Testis (tissue), 2 donors: ENCODE measurements at regions not wholly inside any gene's neighbourhood (a gene's known extent, or its start where the extent isn't known, plus 50 kb on each side); places are given as distances from the start of the nearest gene placed in this dataset.
A peak's percentile ranks its signal among the peaks of the same experiment; 100 is the strongest.
"Not testable (repeated sequence)": the region's sequence is repeated elsewhere in the genome, so short reads cannot be mapped to it uniquely, and the experiment has no call there.

ENCODE experiments used
- DNase-seq: peaks from one replicate; pipeline ENCODE4 v3.0.0-alpha.2; 2019
- H3K27ac ChIP-seq, 2 donors: fragments of 200-600 bp; sonication (generic); one replicate each; pipeline ENCODE4 v1.5.1; 2019
- H3K27me3 ChIP-seq: fragments of 200-600 bp; sonication (generic); one replicate; pipeline ENCODE4 v1.5.1; 2019
- H3K36me3 ChIP-seq: fragments of 200-600 bp; sonication (generic); one replicate; pipeline ENCODE4 v1.5.1; 2017; ENCODE audit warnings: low read depth; ENCODE audit errors: missing control alignments
- H3K4me1 ChIP-seq: fragments of 200-600 bp; sonication (generic); one replicate; pipeline ENCODE4 v1.5.1; 2019
- H3K4me3 ChIP-seq, 2 donors: fragments of 200-600 bp; sonication (generic); one replicate each; pipeline ENCODE4 v1.5.1; 2017 to 2019
- H3K9me3 ChIP-seq: fragments of 200-600 bp; sonication (generic); one replicate; pipeline ENCODE4 v1.5.1; 2017
- CTCF ChIP-seq, 3 experiments: fragments of 450-650 bp in 2 of 3; fragments of 200-600 bp in 1 of 3; sonication (generic) in 1 of 3; IDR thresholded peaks; one replicate each; pipeline ENCODE4 v1.5.1; 2016 to 2019; ENCODE audit warnings: antibody characterized with exemption in 3 of 3, mild to moderate bottlenecking in 2 of 3, moderate library complexity in 1 of 3
- POLR2A ChIP-seq: fragments of 450-650 bp; IDR thresholded peaks from one replicate; pipeline ENCODE4 v1.6.1; 2017; ENCODE audit warnings: antibody characterized with exemption, mild to moderate bottlenecking, moderate library complexity
- WGBS, 2 donors: methylation state at CpG; one replicate each; pipeline ENCODE4 v1.1.5; 2018; 5-methylcytosine and 5-hydroxymethylcytosine counted together
- intact Hi-C: fragments of 100-400 bp; cut with DNase I; formaldehyde crosslinking; loops from one replicate; pipeline ENCODE4 v1.15.1; 2023; ENCODE audit warnings: low total_unique reads

- H3K27me3 ChIP-seq, result no peaks in the 10 kb centered on the region
- TF ChIP-seq POLR2A (no peak), CTCF (IDR thresholded peaks at IDR 0.05) (no peak)
- intact Hi-C loops, result no loop called here
- H3K4me1 ChIP-seq, result no peaks in the 10 kb centered on the region
- H3K4me3 ChIP-seq, result no peak overlapping the region
- no peak overlapping the region for H3K27ac ChIP-seq
- no peak for DNase-seq
- no peaks in the 10 kb centered on the region for H3K36me3 ChIP-seq
- no peaks in the 10 kb centered on the region for H3K9me3 ChIP-seq
- WGBS, 2 donors, result 41 to 54% methylated on average over 3 of the region's 3 CpGs
Observed at GRCh38 chr2:142290931-142291330, 160.1 kb upstream of the LRP1B start.

GRCh38 chr2:142286618-142287017 is 155.8 kb upstream of the LRP1B start:
- peak in 1 of 3 experiments; percentile 36 for TF ChIP-seq CTCF (IDR thresholded peaks at IDR 0.05)
- TF ChIP-seq POLR2A, result no peak
- peak; percentile 51 for DNase-seq
- intact Hi-C loops, result no loop called here
- no peak overlapping the region for H3K27ac ChIP-seq
- no peaks in the 10 kb centered on the region for H3K9me3 ChIP-seq
- no peaks in the 10 kb centered on the region for H3K4me1 ChIP-seq
- WGBS, 2 donors, result 60 to 61% methylated on average over 7 of the region's 7 CpGs
- peak overlapping the region in 1 of 2 donors; percentile 2 for H3K4me3 ChIP-seq
- no peaks in the 10 kb centered on the region for H3K36me3 ChIP-seq
- H3K27me3 ChIP-seq, result no peaks in the 10 kb centered on the region

GRCh38 chr2:142285480-142285879 is 154.7 kb upstream of the LRP1B start:
- intact Hi-C loops, result no loop called here
- no peak for DNase-seq
- H3K27me3 ChIP-seq, result no peaks in the 10 kb centered on the region
- no peaks in the 10 kb centered on the region for H3K4me1 ChIP-seq
- no peaks in the 10 kb centered on the region for H3K9me3 ChIP-seq
- no peaks in the 10 kb centered on the region for H3K36me3 ChIP-seq
- no peak overlapping the region for H3K27ac ChIP-seq
- H3K4me3 ChIP-seq, result no peak overlapping the region
- 89% methylated on average over 4 of the region's 4 CpGs for WGBS, 2 donors
- TF ChIP-seq POLR2A (no peak), CTCF (IDR thresholded peaks at IDR 0.05) (no peak)

- H3K9me3 ChIP-seq, H3K4me3 ChIP-seq, H3K36me3 ChIP-seq, H3K27ac ChIP-seq, H3K4me1 ChIP-seq, H3K27me3 ChIP-seq, intact Hi-C loops, DNase-seq: not testable (repeated sequence)
- WGBS, 2 donors, result 91 to 94% methylated on average over 4 of the region's 4 CpGs
Observed at GRCh38 chr2:142284336-142284735, 153.5 kb upstream of the LRP1B start.

- TF ChIP-seq POLR2A (no peak), CTCF (IDR thresholded peaks at IDR 0.05) (no peak)
- H3K4me3 ChIP-seq, result no peak overlapping the region
- DNase-seq, result no peak
- H3K4me1 ChIP-seq, result no peaks in the 10 kb centered on the region
- no peaks in the 10 kb centered on the region for H3K27me3 ChIP-seq
- no peaks in the 10 kb centered on the region for H3K36me3 ChIP-seq
- H3K27ac ChIP-seq, result no peak overlapping the region
- intact Hi-C loops, result no loop called here
- no peaks in the 10 kb centered on the region for H3K9me3 ChIP-seq
- 84 to 85% methylated on average over 5 of the region's 5 CpGs for WGBS, 2 donors
Observed at GRCh38 chr2:142280831-142281230, 150.0 kb upstream of the LRP1B start.
